Neural cell (in vitro differentiated cells): ENCODE measurements at regions not wholly inside any gene's neighbourhood (a gene's known extent, or its start where the extent isn't known, plus 50 kb on each side); places are given as distances from the start of the nearest gene placed in this dataset.

ENCODE experiments used
- EP300 ChIP-seq: fragments of 450-650 bp; conservative IDR thresholded peaks from 2 replicates; pipeline ENCODE4 v1.6.1; 2014; ENCODE audit warnings: antibody characterized with exemption, mild to moderate bottlenecking, moderate library complexity; ENCODE audit not compliant: poor library complexity, severe bottlenecking
- EZH2 ChIP-seq: fragments of 200-600, 300-800 bp; shearing (Covaris generic), sonication (generic); IDR thresholded peaks from 2 replicates; pipeline ENCODE4 v1.6.1; 2014; ENCODE audit warnings: antibody characterized with exemption, low read length, borderline replicate concordance, mild to moderate bottlenecking; ENCODE audit not compliant: insufficient read depth, poor library complexity, severe bottlenecking
- MXI1 ChIP-seq: fragments of 450-650 bp; conservative IDR thresholded peaks from 2 replicates; pipeline ENCODE4 v1.6.1; 2014; ENCODE audit warnings: antibody characterized with exemption, mild to moderate bottlenecking; ENCODE audit not compliant: poor library complexity, severe bottlenecking
- POLR2AphosphoS5 ChIP-seq: IDR thresholded peaks from 2 replicates; pipeline ENCODE4 v1.6.1; 2012
- RAD21 ChIP-seq: fragments of 450-650 bp; conservative IDR thresholded peaks from 2 replicates; pipeline ENCODE4 v1.6.1; 2014; ENCODE audit warnings: antibody characterized with exemption, mild to moderate bottlenecking, moderate library complexity
- SMC3 ChIP-seq: fragments of 450-650 bp; conservative IDR thresholded peaks from 2 replicates; pipeline ENCODE4 v1.6.1; 2014; ENCODE audit warnings: antibody characterized with exemption, mild to moderate bottlenecking, moderate library complexity; ENCODE audit not compliant: poor library complexity
- TF ChIP-seq, protein P1 (sequence below): fragments of 450-650 bp; IDR thresholded peaks from 2 replicates; pipeline ENCODE4 v1.5.1; 2014; ENCODE audit warnings: antibody characterized with exemption, mild to moderate bottlenecking, moderate library complexity; ENCODE audit not compliant: poor library complexity, severe bottlenecking
- TF ChIP-seq, protein P2 (sequence below): IDR thresholded peaks from 2 replicates; pipeline ENCODE4 v1.6.1; 2012; ENCODE audit warnings: borderline replicate concordance

DNA sequence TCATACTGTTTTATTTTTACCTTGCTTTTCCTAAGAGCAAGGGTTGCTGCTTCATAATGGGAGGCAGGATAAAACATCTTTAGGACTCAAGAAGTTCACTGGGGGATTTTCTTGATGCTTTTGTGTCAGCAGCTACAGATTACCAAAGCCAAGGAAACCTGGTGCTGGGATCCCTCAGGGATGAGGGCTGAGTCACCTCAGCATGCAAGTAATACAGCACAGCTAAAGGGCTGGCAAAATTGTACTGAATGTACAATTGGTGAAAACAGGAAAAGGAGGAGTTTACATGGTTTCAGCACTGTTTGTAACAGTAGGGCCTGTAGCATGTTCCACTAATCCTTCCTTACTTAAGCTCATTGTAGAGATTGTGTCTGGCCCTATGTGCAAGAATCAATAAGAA, 1056.8 kb downstream of the SORCS1 start:
- TF ChIP-seq, protein P1, sequence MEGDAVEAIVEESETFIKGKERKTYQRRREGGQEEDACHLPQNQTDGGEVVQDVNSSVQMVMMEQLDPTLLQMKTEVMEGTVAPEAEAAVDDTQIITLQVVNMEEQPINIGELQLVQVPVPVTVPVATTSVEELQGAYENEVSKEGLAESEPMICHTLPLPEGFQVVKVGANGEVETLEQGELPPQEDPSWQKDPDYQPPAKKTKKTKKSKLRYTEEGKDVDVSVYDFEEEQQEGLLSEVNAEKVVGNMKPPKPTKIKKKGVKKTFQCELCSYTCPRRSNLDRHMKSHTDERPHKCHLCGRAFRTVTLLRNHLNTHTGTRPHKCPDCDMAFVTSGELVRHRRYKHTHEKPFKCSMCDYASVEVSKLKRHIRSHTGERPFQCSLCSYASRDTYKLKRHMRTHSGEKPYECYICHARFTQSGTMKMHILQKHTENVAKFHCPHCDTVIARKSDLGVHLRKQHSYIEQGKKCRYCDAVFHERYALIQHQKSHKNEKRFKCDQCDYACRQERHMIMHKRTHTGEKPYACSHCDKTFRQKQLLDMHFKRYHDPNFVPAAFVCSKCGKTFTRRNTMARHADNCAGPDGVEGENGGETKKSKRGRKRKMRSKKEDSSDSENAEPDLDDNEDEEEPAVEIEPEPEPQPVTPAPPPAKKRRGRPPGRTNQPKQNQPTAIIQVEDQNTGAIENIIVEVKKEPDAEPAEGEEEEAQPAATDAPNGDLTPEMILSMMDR, result no peak
- TF ChIP-seq POLR2AphosphoS5 (no peak), EZH2 (no peak), EP300 (no peak), MXI1 (no peak), RAD21 (no peak), SMC3 (no peak)
- TF ChIP-seq, protein P2, sequence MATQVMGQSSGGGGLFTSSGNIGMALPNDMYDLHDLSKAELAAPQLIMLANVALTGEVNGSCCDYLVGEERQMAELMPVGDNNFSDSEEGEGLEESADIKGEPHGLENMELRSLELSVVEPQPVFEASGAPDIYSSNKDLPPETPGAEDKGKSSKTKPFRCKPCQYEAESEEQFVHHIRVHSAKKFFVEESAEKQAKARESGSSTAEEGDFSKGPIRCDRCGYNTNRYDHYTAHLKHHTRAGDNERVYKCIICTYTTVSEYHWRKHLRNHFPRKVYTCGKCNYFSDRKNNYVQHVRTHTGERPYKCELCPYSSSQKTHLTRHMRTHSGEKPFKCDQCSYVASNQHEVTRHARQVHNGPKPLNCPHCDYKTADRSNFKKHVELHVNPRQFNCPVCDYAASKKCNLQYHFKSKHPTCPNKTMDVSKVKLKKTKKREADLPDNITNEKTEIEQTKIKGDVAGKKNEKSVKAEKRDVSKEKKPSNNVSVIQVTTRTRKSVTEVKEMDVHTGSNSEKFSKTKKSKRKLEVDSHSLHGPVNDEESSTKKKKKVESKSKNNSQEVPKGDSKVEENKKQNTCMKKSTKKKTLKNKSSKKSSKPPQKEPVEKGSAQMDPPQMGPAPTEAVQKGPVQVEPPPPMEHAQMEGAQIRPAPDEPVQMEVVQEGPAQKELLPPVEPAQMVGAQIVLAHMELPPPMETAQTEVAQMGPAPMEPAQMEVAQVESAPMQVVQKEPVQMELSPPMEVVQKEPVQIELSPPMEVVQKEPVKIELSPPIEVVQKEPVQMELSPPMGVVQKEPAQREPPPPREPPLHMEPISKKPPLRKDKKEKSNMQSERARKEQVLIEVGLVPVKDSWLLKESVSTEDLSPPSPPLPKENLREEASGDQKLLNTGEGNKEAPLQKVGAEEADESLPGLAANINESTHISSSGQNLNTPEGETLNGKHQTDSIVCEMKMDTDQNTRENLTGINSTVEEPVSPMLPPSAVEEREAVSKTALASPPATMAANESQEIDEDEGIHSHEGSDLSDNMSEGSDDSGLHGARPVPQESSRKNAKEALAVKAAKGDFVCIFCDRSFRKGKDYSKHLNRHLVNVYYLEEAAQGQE, result no peak
